Upper lobe of left lung (tissue), 6 donors: ENCODE measurements at regions not wholly inside any gene's neighbourhood (a gene's known extent, or its start where the extent isn't known, plus 50 kb on each side); places are given as distances from the start of the nearest gene placed in this dataset.

Source experiments
- ATAC-seq, 2 donors: fragments of 200-7000 bp; cut with Tn5 transposase; one replicate each; pipeline ENCODE4 v1.9.1; 2022; ENCODE audit warnings: mild to moderate bottlenecking in 2 of 2, moderate library complexity in 2 of 2; ENCODE audit not compliant: low FRiP score in 2 of 2
- DNase-seq, 2 donors: peaks; one replicate each; pipeline ENCODE4 v3.0.0-alpha.2; 2019 to 2020
- H3K27ac ChIP-seq, 4 donors: fragments of 200-600 bp; sonication (generic); one replicate each; pipeline ENCODE4 v1.5.1; 2016 to 2019
- H3K27me3 ChIP-seq, 4 donors: fragments of 200-600 bp; sonication (generic); one replicate each; pipeline ENCODE4 v1.5.1; 2017 to 2019
- H3K36me3 ChIP-seq, 4 donors: fragments of 200-600 bp; sonication (generic); one replicate each; pipeline ENCODE4 v1.5.1; 2016 to 2019
- H3K4me1 ChIP-seq, 4 donors: fragments of 200-600 bp; sonication (generic); one replicate each; pipeline ENCODE4 v1.5.1; 2018 to 2019
- H3K4me3 ChIP-seq, 4 donors: fragments of 200-600 bp; sonication (generic); one replicate each; pipeline ENCODE4 v1.5.1; 2017 to 2019; ENCODE audit warnings: mild to moderate bottlenecking in 2 of 4, moderate library complexity in 1 of 4
- H3K9me3 ChIP-seq, 4 donors: fragments of 200-600 bp; sonication (generic); one replicate each; pipeline ENCODE4 v1.5.1; 2018 to 2019
- EP300 ChIP-seq, 4 donors: sonication (generic); formaldehyde crosslinking; IDR thresholded peaks; one replicate each; pipeline ENCODE4 v1.5.1; 2017; ENCODE audit warnings: antibody characterized with exemption in 4 of 4, control low read depth in 2 of 4
- POLR2A ChIP-seq, 4 donors: fragments of 450-650 bp; IDR thresholded peaks; one replicate each; pipeline ENCODE4 v1.5.1; 2016 to 2017; ENCODE audit warnings: antibody characterized with exemption in 4 of 4, mild to moderate bottlenecking in 2 of 4
- POLR2AphosphoS5 ChIP-seq, 2 donors: sonication (generic); formaldehyde crosslinking; IDR thresholded peaks; one replicate each; pipeline ENCODE4 v1.5.1; 2017; ENCODE audit warnings: antibody characterized with exemption in 2 of 2
- WGBS, 2 donors: methylation state at CpG; one replicate each; pipeline ENCODE4 v1.1.5; 2017 to 2018; 5-methylcytosine and 5-hydroxymethylcytosine counted together
- TF ChIP-seq, protein P1 (sequence below), 6 experiments: fragments of 450-650 bp in 4 of 6; fragments of 200-600 bp in 2 of 6; sonication (generic) in 2 of 6; IDR thresholded peaks; one replicate each; pipeline ENCODE4 v1.5.1; 2016 to 2019; ENCODE audit warnings: antibody characterized with exemption in 6 of 6
- donor health status: DM: no; HTN: no; CAD: no; lungs with moderate emphysema.
- donor health status: DM: no; HTN: yes; CAD: no; lungs with severe emphysema.

DNA sequence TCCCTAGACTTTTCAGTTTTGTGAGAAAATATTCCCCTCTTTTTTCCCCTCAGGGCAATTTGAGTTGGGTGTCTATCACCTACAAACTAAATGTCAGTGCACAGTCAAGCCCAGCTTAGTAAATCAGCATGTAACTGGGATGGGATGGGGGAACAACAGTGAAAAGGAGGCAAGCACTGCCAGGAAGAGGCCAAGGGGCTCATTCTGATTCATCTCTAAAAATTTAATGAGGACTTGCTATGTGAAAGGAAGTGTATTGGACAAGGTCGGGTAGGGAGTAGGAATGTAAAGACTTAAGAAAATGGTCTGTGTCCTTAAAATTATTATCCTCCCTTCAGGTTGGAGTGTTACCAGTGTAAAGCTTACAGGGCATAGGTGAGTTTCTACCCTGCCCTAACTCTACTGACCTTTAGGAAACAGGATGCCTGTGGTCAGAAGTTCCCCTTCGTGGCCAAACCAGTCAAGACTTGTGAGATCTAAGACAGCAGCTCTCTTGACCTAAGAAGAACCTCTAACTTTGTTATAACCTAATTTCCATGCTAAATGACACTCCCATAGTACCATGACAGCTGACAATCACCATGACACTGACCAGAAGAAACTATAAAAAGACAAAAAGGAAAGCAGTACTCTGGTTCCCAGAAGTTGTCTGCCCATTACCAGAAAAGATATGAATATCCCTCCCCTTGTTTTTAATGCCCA lies 194.4 kb upstream of the LDB2 start:
- Histone ChIP-seq H3K4me3 (no peak overlapping the region), H3K36me3 (no peaks in the 10 kb centered on the region), H3K4me1 (peaks cover 4 to 6% (median 4%) of the 10 kb centered on the region in 4 donors), H3K27me3 (no peaks in the 10 kb centered on the region), H3K27ac (no peak overlapping the region), H3K9me3 (no peaks in the 10 kb centered on the region)
- ATAC-seq, result no peak
- TF ChIP-seq EP300 (IDR thresholded peaks at IDR 0.05) (no peak), POLR2AphosphoS5 (IDR thresholded peaks at IDR 0.05) (no peak), POLR2A (IDR thresholded peaks at IDR 0.05) (no peak)
- TF ChIP-seq, protein P1, sequence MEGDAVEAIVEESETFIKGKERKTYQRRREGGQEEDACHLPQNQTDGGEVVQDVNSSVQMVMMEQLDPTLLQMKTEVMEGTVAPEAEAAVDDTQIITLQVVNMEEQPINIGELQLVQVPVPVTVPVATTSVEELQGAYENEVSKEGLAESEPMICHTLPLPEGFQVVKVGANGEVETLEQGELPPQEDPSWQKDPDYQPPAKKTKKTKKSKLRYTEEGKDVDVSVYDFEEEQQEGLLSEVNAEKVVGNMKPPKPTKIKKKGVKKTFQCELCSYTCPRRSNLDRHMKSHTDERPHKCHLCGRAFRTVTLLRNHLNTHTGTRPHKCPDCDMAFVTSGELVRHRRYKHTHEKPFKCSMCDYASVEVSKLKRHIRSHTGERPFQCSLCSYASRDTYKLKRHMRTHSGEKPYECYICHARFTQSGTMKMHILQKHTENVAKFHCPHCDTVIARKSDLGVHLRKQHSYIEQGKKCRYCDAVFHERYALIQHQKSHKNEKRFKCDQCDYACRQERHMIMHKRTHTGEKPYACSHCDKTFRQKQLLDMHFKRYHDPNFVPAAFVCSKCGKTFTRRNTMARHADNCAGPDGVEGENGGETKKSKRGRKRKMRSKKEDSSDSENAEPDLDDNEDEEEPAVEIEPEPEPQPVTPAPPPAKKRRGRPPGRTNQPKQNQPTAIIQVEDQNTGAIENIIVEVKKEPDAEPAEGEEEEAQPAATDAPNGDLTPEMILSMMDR (IDR thresholded peaks at IDR 0.05), result no peak
- no peak for DNase-seq
- 67 to 71% methylated on average over 2 of the region's 2 CpGs for WGBS, 2 donors

DNA sequence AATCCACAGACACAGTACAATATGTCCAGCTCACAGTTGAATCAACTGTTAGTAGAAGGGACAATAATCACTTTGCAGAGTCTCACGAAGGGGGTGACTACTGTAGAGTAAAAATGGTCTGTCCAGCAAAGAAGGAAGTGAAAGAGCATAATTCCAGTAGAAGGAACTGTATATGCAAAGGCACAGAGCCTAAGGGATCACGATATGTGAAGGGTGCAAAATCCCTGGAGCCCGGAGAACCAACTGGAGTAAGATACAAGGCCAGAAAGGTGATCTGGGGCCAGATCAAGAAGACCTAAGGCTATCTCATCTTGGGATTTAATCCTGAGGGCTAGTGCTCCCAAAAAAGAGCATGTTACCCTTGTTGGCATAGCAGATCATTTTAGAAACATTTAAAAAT lies 192.7 kb upstream of the LDB2 start:
- 81 to 87% methylated on average over 3 of the region's 3 CpGs for WGBS, 2 donors
- TF ChIP-seq EP300 (IDR thresholded peaks at IDR 0.05), result no peak
- TF ChIP-seq, protein P1 (IDR thresholded peaks at IDR 0.05), result no peak
- no peak for TF ChIP-seq POLR2A (IDR thresholded peaks at IDR 0.05)
- TF ChIP-seq POLR2AphosphoS5 (IDR thresholded peaks at IDR 0.05), result no peak
- ATAC-seq (no peak), DNase-seq (no peak)
- Histone ChIP-seq H3K36me3 (no peaks in the 10 kb centered on the region), H3K4me3 (no peak overlapping the region), H3K9me3 (no peaks in the 10 kb centered on the region), H3K27ac (no peak overlapping the region), H3K4me1 (peaks cover 4 to 6% (median 4%) of the 10 kb centered on the region in 4 donors), H3K27me3 (no peaks in the 10 kb centered on the region)

DNA sequence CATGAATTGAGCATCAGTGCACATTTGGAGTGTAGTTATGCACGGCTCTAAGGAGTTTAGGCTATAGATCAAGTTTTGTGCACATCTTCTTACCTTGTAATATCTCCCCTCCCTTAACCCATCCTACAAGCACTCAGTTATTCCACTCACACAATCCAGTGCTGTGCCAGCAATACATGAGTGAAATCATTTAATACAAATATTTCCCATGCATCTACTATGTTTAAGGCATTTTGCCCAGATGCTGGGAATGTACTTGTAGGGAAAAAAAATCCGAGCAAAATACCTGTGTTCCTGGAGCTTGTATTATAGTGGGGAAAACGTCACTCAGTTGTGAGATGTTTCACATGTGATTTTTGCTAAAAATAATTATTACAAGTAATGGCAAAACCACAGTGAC lies 191.6 kb upstream of the LDB2 start:
- 82 to 94% methylated on average over 3 of the region's 3 CpGs for WGBS, 2 donors
- H3K4me3 ChIP-seq, result no peak overlapping the region
- ATAC-seq, result no peak

DNA sequence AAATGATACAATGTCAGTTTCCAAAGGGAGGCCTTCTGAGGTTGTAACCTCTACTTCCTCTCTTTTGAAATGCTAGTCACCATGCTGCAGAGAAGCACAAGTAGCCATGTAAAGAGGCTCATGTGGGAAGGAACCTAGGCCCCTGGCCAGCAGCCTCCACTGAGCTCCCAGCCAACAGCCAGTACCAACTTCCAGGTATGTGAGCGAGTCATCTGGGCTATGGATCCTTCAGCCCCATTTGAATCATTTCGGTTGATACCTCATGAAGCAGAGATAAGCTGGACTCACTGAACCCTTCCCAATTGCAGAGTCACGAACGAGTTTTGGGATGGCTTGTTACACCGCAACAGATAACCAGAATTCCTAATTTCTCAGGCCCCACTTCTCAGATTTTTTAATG lies 187.0 kb upstream of the LDB2 start:
- WGBS, 2 donors, result 94 to 95% methylated on average over 5 of the region's 5 CpGs
- ATAC-seq, result no peak
- Histone ChIP-seq H3K27me3 (no peaks in the 10 kb centered on the region), H3K27ac (no peak overlapping the region), H3K4me3 (no peak overlapping the region), H3K36me3 (no peaks in the 10 kb centered on the region), H3K4me1 (no peaks in the 10 kb centered on the region), H3K9me3 (no peaks in the 10 kb centered on the region)
- no peak for TF ChIP-seq EP300 (IDR thresholded peaks at IDR 0.05)
- TF ChIP-seq, protein P1 (IDR thresholded peaks at IDR 0.05), result no peak
- no peak for TF ChIP-seq POLR2AphosphoS5 (IDR thresholded peaks at IDR 0.05)
- TF ChIP-seq POLR2A (IDR thresholded peaks at IDR 0.05), result no peak
- no peak for DNase-seq

More for the DNA sequence above, 191.6 kb upstream of the LDB2 start:
- H3K36me3 ChIP-seq, result no peaks in the 10 kb centered on the region
- no peaks in the 10 kb centered on the region for H3K27me3 ChIP-seq
- no peak overlapping the region for H3K27ac ChIP-seq
- TF ChIP-seq EP300 (IDR thresholded peaks at IDR 0.05), result no peak
- no peaks in the 10 kb centered on the region for H3K9me3 ChIP-seq
- no peak for DNase-seq
- peaks cover 4 to 6% (median 4%) of the 10 kb centered on the region in 4 donors for H3K4me1 ChIP-seq

DNA sequence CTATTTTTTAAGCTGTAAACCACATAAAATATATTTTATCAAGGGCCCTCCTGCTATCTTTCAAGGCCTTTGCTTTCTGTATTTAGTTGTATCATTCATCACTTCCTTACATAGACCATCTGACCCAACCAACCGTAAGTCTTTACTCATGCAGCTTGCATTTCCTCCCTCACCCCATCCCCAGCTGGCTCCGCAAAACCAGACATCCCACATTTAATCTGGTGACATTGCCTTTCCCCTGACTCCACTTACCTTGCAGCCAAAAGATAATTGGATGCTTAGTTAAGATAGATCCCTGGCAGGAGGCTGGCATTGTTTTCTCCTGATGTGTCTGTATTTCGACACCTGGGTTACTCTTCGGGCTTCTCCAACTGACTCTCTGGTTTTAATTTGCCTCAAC lies 183.7 kb upstream of the LDB2 start:
- Histone ChIP-seq H3K9me3 (no peaks in the 10 kb centered on the region), H3K27ac (no peak overlapping the region), H3K4me3 (no peak overlapping the region), H3K27me3 (no peaks in the 10 kb centered on the region), H3K4me1 (no peaks in the 10 kb centered on the region), H3K36me3 (no peaks in the 10 kb centered on the region)
- no peak for DNase-seq
- TF ChIP-seq, protein P1 (IDR thresholded peaks at IDR 0.05), result no peak
- no peak for TF ChIP-seq POLR2AphosphoS5 (IDR thresholded peaks at IDR 0.05)
- no peak for TF ChIP-seq POLR2A (IDR thresholded peaks at IDR 0.05)
- no peak for TF ChIP-seq EP300 (IDR thresholded peaks at IDR 0.05)
- ATAC-seq, result no peak
- WGBS, 2 donors, result 91 to 94% methylated on average over 4 of the region's 4 CpGs
